ENCODE measurements at regions not wholly inside any gene's neighbourhood (a gene's known extent, or its start where the extent isn't known, plus 50 kb on each side); places are given as distances from the start of the nearest gene placed in this dataset.

- Histone ChIP-seq H3K36me3 (ENCODE audit: control insufficient read depth, insufficient read depth, low read length) (no peaks in the 10 kb centered on the region), H3K27me3 (ENCODE audit: control insufficient read depth, insufficient read depth, low read length) (no peaks in the 10 kb centered on the region), H3K4me3 (ENCODE audit: low read depth, low read length) (no peak overlapping the region)
- no peak for DNase-seq (ENCODE audit: low read depth)
- no peak for TF ChIP-seq CTCF (IDR thresholded peaks at IDR 0.05; ENCODE audit: insufficient read depth, low read length, poor library complexity, severe bottlenecking)
Measured at GRCh38 chr12:60216226-60216625, 620.4 kb downstream of the SLC16A7 start.

- DNase-seq (ENCODE audit: low read depth): no peak
- H3K27me3 ChIP-seq (ENCODE audit: control insufficient read depth, insufficient read depth, low read length): no peaks in the 10 kb centered on the region
- TF ChIP-seq CTCF (IDR thresholded peaks at IDR 0.05; ENCODE audit: insufficient read depth, low read length, poor library complexity, severe bottlenecking): no peak
- H3K36me3 ChIP-seq (ENCODE audit: control insufficient read depth, insufficient read depth, low read length): no peaks in the 10 kb centered on the region
- H3K4me3 ChIP-seq (ENCODE audit: low read depth, low read length): no peak overlapping the region
Measured at GRCh38 chr12:60223242-60223641, 627.4 kb downstream of the SLC16A7 start.

- H3K27me3 ChIP-seq (ENCODE audit: control insufficient read depth, insufficient read depth, low read length): no peaks in the 10 kb centered on the region
- H3K36me3 ChIP-seq (ENCODE audit: control insufficient read depth, insufficient read depth, low read length): no peaks in the 10 kb centered on the region
- TF ChIP-seq CTCF (IDR thresholded peaks at IDR 0.05; ENCODE audit: insufficient read depth, low read length, poor library complexity, severe bottlenecking): no peak
- no peak overlapping the region for H3K4me3 ChIP-seq (ENCODE audit: low read depth, low read length)
- no peak for DNase-seq (ENCODE audit: low read depth)
Measured at GRCh38 chr12:60225216-60226000, 629.6 kb downstream of the SLC16A7 start.

- no peak for DNase-seq (ENCODE audit: low read depth)
- no peak for TF ChIP-seq CTCF (IDR thresholded peaks at IDR 0.05; ENCODE audit: insufficient read depth, low read length, poor library complexity, severe bottlenecking)
- no peaks in the 10 kb centered on the region for H3K27me3 ChIP-seq (ENCODE audit: control insufficient read depth, insufficient read depth, low read length)
- no peaks in the 10 kb centered on the region for H3K36me3 ChIP-seq (ENCODE audit: control insufficient read depth, insufficient read depth, low read length)
- no peak overlapping the region for H3K4me3 ChIP-seq (ENCODE audit: low read depth, low read length)
Measured at GRCh38 chr12:60227916-60228315, 632.1 kb downstream of the SLC16A7 start.

- no peak for DNase-seq (ENCODE audit: low read depth)
- no peak for TF ChIP-seq CTCF (IDR thresholded peaks at IDR 0.05; ENCODE audit: insufficient read depth, low read length, poor library complexity, severe bottlenecking)
- H3K27me3 ChIP-seq (ENCODE audit: control insufficient read depth, insufficient read depth, low read length): no peaks in the 10 kb centered on the region
- H3K4me3 ChIP-seq (ENCODE audit: low read depth, low read length): no peak overlapping the region
- H3K36me3 ChIP-seq (ENCODE audit: control insufficient read depth, insufficient read depth, low read length): no peaks in the 10 kb centered on the region
Measured at GRCh38 chr12:60230056-60230455, 634.2 kb downstream of the SLC16A7 start.

GRCh38 chr12:60231303-60231702 is 635.5 kb downstream of the SLC16A7 start:
- no peak for DNase-seq (ENCODE audit: low read depth)
- no peaks in the 10 kb centered on the region for H3K27me3 ChIP-seq (ENCODE audit: control insufficient read depth, insufficient read depth, low read length)

More at GRCh38 chr12:60231303-60231702, 635.5 kb downstream of the SLC16A7 start:
- no peak for TF ChIP-seq CTCF (IDR thresholded peaks at IDR 0.05; ENCODE audit: insufficient read depth, low read length, poor library complexity, severe bottlenecking)
- H3K36me3 ChIP-seq (ENCODE audit: control insufficient read depth, insufficient read depth, low read length): no peaks in the 10 kb centered on the region
- H3K4me3 ChIP-seq (ENCODE audit: low read depth, low read length): no peak overlapping the region

Data from kidney epithelial cell (primary cell).